SJCRH30 (cell line): ENCODE measurements at regions not wholly inside any gene's neighbourhood (a gene's known extent, or its start where the extent isn't known, plus 50 kb on each side); places are given as distances from the start of the nearest gene placed in this dataset.

Source experiments
- DNase-seq, 2 experiments: peaks; one replicate each; pipeline ENCODE4 v3.0.0-alpha.2; 2015 to 2020
- H3K27ac ChIP-seq: fragments of 250-450 bp; sonication (Bioruptor Pico); 2 replicates; pipeline ENCODE4 v1.5.1; 2020; ENCODE audit warnings: mild to moderate bottlenecking, moderate library complexity
- H3K27me3 ChIP-seq: fragments of 250-450 bp; sonication (Bioruptor Pico); 2 replicates; pipeline ENCODE4 v1.5.1; 2020; ENCODE audit warnings: mild to moderate bottlenecking, moderate library complexity
- H3K36me3 ChIP-seq: fragments of 250-450 bp; sonication (Bioruptor Pico); 2 replicates; pipeline ENCODE4 v1.5.1; 2020; ENCODE audit warnings: mild to moderate bottlenecking, moderate library complexity
- H3K4me1 ChIP-seq: fragments of 250-450 bp; sonication (Bioruptor Pico); 2 replicates; pipeline ENCODE4 v1.5.1; 2020; ENCODE audit warnings: mild to moderate bottlenecking, moderate library complexity
- H3K4me3 ChIP-seq: fragments of 250-450 bp; sonication (Bioruptor Pico); 2 replicates; pipeline ENCODE4 v1.5.1; 2020; ENCODE audit warnings: mild to moderate bottlenecking, moderate library complexity
- H3K9me3 ChIP-seq: fragments of 250-450 bp; sonication (Bioruptor Pico); replicated peaks from 2 replicates; pipeline ENCODE4 v1.5.1; 2020; ENCODE audit warnings: mild to moderate bottlenecking, moderate library complexity

DNA sequence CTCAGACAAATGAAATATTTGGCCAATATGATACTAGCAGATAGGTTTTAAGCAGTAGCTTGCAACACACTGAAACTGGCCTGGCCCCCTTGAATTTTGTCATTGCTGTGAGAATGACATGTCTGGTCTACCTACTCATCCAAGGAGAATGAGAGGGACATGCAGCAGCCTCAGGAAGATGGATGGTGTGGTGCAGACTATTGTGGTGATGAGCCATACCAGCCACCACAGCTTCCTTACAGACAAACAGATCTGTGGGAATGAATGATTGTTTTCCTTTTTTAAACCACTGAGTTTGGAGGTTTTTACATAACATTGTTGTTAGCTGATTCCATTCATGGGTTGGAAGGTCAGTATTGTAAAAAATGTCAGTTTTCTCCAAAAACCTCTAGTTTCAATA, 133.7 kb upstream of the POU1F1 start:
- no peaks in the 10 kb centered on the region for H3K4me1 ChIP-seq
- no peaks in the 10 kb centered on the region for H3K36me3 ChIP-seq
- no peak for DNase-seq
- no peaks in the 10 kb centered on the region for H3K27me3 ChIP-seq
- no peaks in the 10 kb centered on the region for H3K9me3 ChIP-seq
- H3K4me3 ChIP-seq, result no peak overlapping the region
- no peak overlapping the region for H3K27ac ChIP-seq

DNA sequence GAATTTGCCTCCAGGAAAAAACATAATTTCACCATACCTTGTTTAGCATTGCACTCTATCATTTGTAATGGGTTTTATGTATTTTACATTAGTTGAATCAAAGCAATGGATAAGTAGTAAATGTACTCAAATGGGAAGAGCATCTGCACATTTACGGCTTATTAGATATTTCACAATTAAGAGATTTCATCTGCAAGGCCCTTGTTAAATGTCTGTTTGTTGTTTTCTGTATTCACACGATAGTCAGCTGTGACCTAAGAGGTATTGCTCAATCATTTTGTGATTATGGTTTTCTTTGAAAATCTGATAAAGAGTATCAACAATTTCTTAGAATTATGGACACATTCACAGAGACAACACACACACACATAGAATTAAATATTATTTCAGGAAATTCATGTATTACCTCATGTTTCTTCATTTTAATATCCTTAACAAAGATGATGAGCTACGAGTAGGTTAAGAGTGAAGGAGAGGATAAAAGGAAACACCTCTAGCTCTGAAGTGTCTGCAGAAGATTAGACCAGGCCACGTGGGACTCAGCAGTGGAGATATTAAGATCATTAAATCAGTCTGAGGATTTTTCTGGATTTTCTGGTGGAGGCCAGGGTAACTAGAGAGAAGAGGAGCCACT, 121.9 kb upstream of the POU1F1 start:
- no peak for DNase-seq
- H3K27ac ChIP-seq, result no peak overlapping the region
- no peaks in the 10 kb centered on the region for H3K9me3 ChIP-seq
- H3K27me3 ChIP-seq, result no peaks in the 10 kb centered on the region
- no peak overlapping the region for H3K4me3 ChIP-seq
- no peaks in the 10 kb centered on the region for H3K36me3 ChIP-seq
- no peaks in the 10 kb centered on the region for H3K4me1 ChIP-seq

DNA sequence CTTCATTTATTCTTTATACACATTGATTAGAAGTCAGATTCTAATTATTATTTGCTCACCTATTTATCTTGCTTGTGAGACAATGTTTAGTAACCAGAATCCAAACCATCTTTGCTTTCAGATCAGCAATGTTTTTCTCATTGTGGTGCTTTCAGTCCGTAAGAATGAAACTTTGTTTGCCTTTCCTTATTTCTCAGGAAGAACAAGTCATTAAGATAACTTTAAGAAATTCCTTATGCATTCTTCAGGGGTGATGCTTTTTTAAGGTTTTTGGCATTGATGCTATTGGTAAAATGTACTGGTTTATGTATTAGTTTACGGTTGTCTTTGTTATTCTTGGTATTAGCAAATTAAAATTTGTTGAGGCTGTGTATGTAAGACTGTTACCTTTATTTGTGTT, 120.8 kb upstream of the POU1F1 start:
- Histone ChIP-seq H3K4me1 (no peaks in the 10 kb centered on the region), H3K4me3 (no peak overlapping the region), H3K27me3 (no peaks in the 10 kb centered on the region), H3K27ac (no peak overlapping the region), H3K36me3 (no peaks in the 10 kb centered on the region), H3K9me3 (no peaks in the 10 kb centered on the region)
- no peak for DNase-seq

DNA sequence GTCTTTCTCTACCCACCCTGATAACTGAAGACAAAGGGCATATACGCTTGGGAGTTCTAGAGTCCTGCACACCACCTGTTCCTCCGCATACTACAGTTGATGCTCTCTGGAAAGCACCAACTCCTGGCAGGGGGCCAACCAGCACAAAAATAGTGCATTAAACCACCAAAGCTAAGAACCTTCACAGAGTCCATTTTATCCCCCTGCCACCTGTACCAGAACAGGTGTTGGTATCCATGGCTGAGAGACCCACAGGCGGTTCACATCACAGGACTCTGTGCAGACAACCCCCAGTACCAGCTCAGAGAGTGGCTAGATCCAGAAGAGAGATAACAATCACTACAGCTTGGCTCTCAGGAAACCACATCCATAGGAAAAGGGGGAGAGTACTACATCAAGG, 114.4 kb upstream of the POU1F1 start:
- no peaks in the 10 kb centered on the region for H3K9me3 ChIP-seq
- no peak overlapping the region for H3K27ac ChIP-seq
- no peaks in the 10 kb centered on the region for H3K36me3 ChIP-seq
- H3K27me3 ChIP-seq, result no peaks in the 10 kb centered on the region
- peak; percentile 39 to 63 for DNase-seq
- H3K4me1 ChIP-seq, result no peaks in the 10 kb centered on the region
- no peak overlapping the region for H3K4me3 ChIP-seq

DNA sequence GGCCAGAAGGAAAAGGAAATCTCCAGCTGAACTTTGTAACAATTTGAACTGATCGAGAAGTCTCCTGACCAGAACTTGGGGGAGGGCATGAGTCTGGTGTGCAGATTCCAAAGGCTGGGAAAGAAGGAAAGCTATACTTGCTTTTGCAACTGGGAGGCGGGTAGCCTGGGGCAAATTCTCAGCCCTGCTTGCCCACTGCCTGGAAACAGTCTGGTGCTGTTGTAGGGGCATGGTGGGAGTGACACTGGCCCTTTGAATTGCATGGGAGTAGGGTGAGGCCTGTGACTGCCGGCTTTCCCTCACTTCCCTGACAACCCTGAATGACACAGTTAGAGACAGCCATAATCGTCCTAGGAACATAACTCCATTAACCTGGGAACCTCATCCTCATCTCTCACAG, 114.0 kb upstream of the POU1F1 start:
- no peak for DNase-seq
- no peaks in the 10 kb centered on the region for H3K9me3 ChIP-seq
- no peaks in the 10 kb centered on the region for H3K36me3 ChIP-seq
- no peak overlapping the region for H3K4me3 ChIP-seq
- H3K27me3 ChIP-seq, result no peaks in the 10 kb centered on the region
- no peaks in the 10 kb centered on the region for H3K4me1 ChIP-seq
- H3K27ac ChIP-seq, result no peak overlapping the region

DNA sequence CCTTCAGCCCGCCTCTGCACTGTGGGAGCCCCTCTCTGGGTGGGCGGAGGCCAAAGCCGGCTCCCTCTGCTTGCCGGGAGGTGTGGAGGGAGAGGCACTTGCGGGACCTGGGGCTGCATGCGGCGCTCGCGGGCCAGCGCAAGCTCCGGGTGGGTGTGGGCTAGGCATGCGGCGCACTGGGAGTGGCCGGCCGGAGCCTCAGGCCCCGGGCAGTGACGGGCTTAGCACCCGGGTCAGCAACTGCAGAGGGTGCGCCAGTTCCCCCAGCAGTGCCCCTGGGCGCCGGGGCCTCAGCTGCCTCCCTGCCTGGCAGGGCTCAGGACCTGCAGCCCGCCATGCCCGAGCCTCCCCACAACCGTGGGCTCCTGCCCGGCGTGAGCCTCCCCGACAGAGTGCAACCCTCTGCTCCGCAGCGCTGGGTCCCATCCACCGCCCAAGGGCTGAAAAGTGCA, 98.9 kb upstream of the POU1F1 start:
- H3K4me1 ChIP-seq, result no peaks in the 10 kb centered on the region
- no peaks in the 10 kb centered on the region for H3K36me3 ChIP-seq
- H3K27me3 ChIP-seq, result no peaks in the 10 kb centered on the region
- H3K27ac ChIP-seq, result no peak overlapping the region
- DNase-seq, result no peak
- no peaks in the 10 kb centered on the region for H3K9me3 ChIP-seq
- H3K4me3 ChIP-seq, result no peak overlapping the region

DNA sequence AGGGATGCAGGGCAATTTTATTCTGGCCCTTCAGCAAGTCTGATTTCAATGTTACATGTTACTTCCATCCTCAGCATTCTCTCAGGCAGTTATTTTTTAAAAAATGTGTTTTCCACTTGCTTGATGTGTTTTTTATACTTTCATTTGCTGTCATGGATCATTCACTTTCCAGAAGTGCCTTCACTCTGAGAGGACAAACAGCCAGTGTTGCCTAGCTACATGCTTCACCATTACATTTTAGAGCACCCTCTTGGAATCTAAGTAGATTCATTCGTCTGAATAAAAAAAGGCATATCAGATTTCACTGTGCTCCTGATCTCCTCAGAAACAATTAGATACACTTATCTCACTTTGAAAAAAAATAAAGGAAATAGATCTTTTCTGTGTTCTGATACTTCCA, 93.6 kb upstream of the POU1F1 start:
- H3K36me3 ChIP-seq, result no peaks in the 10 kb centered on the region
- H3K27ac ChIP-seq, result no peak overlapping the region
- H3K27me3 ChIP-seq, result no peaks in the 10 kb centered on the region
- peak in 1 of 2 experiments; percentile 9 for DNase-seq
- H3K4me1 ChIP-seq, result no peaks in the 10 kb centered on the region
- H3K9me3 ChIP-seq, result no peaks in the 10 kb centered on the region
- H3K4me3 ChIP-seq, result no peak overlapping the region

DNA sequence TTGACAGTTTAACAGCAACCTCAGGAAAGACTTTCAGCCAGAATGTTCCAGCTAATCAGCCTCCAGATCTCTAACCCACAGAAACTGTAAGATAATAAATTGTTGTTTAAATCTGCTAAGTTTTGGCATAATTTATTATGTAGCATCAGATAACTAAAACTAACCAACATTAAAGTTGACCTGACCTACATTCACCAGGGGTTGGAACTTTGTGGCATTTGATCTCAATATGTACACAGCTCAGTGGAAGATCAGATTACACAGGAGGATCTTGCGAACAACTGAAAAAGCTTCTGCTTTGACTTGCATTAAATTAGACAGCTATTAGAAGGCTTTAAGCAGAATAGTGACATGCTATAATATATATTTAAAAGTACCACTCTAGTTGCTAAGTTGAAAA, 91.4 kb upstream of the POU1F1 start:
- Histone ChIP-seq H3K36me3 (no peaks in the 10 kb centered on the region), H3K9me3 (no peaks in the 10 kb centered on the region), H3K4me1 (no peaks in the 10 kb centered on the region), H3K27me3 (no peaks in the 10 kb centered on the region), H3K27ac (no peak overlapping the region), H3K4me3 (no peak overlapping the region)
- peak in 1 of 2 experiments; percentile 10 for DNase-seq

DNA sequence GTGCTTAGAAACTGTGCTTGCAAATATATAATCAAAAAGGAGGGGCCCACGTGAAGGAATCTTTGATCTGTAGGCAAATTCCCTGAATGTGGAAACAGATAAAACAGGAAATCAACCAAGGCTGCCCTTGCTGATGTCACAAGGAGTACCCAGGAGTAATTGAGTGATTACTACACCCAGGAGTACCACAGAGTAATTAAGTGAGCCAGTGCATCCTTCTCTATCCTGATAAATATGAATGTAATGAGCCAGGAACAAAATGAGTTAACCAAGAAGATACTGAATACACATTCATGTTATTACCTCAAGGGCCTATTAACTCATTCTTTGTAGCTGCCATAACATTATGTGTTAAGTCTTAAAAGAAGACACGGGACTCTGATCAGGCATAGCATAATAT, 87.3 kb upstream of the POU1F1 start:
- Histone ChIP-seq H3K9me3 (no peaks in the 10 kb centered on the region), H3K4me1 (no peaks in the 10 kb centered on the region), H3K4me3 (no peak overlapping the region), H3K27ac (no peak overlapping the region), H3K36me3 (no peaks in the 10 kb centered on the region), H3K27me3 (no peaks in the 10 kb centered on the region)
- DNase-seq, result no peak

DNA sequence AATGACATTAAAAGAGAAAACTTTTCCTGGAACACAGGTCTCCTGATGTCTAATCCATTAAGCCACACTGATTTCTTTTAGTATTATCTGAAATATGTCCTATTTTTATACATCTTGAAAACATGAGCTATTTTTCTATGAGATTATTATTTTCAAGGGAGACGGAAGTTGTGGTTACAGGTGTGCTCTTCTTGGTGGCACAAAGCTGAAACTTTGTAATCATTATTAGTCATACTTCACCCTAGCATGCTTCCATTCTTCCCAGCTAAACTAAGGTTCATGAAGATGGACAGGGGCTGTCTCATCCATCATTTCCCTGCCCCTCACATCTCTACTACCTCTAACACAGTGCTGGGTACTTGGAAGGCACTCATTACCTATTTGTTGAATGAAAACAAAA, 85.6 kb upstream of the POU1F1 start:
- no peak for DNase-seq
- H3K4me1 ChIP-seq, result no peaks in the 10 kb centered on the region
- H3K27me3 ChIP-seq, result no peaks in the 10 kb centered on the region
- H3K27ac ChIP-seq, result no peak overlapping the region
- H3K36me3 ChIP-seq, result no peaks in the 10 kb centered on the region
- H3K4me3 ChIP-seq, result no peak overlapping the region
- H3K9me3 ChIP-seq, result no peaks in the 10 kb centered on the region

DNA sequence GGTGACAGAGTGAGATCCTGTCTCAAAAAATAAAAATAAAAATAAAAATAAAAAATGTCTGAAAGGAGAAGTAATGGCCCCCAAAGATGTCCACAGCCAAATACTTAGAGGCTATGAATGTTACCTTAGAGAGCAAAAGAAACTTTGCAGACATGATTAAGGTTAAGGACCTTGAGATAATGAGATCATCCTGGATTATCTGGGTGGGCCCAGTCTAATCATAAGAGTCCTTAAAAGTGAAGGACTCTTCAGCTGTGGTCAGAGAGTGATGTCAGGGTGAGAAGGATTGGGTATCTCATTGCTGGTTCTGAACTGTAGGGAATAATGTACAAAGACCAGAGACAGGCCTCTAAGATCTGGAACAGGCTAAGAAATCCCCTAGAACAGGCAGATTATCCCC, 84.9 kb upstream of the POU1F1 start:
- Histone ChIP-seq H3K36me3 (no peaks in the 10 kb centered on the region), H3K4me3 (no peak overlapping the region), H3K4me1 (no peaks in the 10 kb centered on the region), H3K27me3 (no peaks in the 10 kb centered on the region), H3K9me3 (no peaks in the 10 kb centered on the region), H3K27ac (no peak overlapping the region)
- no peak for DNase-seq

DNA sequence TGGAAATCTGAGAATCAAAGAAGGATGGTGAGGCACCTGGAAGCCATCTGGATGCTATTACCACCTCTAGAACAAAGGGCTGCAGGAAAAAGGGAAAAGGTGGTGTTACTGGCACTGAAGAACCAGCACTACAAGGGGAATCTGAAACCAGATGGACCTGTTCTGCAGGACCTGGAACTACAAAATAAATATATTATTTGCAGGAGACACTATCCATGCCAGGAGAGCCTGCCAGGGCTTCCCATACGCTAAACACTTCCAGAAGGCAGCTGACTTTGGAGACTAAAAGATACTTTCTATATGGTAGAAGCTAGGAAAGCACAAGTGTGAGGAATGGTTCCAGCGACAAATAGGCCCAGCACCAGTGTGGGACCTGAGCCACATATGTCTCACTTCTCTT, 83.4 kb upstream of the POU1F1 start:
- H3K27ac ChIP-seq, result no peak overlapping the region

DNA sequence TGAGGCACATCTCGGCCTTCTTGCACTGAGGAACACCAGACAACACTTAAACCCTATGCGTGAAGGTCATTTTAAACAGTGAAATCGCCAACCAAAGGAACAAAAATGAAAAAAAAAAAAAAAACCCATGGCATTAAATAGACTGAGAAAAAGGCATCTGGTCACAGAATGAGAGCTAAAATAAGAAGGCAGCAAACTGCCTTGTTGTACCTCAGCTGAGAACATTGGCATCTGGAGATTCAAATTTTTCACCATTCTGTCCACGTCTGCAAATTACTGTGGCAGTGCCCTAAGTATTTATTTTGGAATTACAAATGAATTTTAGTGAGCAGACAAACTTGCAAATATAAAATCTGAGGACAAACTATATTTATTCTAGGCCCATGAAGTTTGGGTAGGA, 82.6 kb upstream of the POU1F1 start:
- Histone ChIP-seq H3K27ac (no peak overlapping the region), H3K4me1 (no peaks in the 10 kb centered on the region), H3K27me3 (no peaks in the 10 kb centered on the region), H3K4me3 (no peak overlapping the region), H3K36me3 (no peaks in the 10 kb centered on the region), H3K9me3 (no peaks in the 10 kb centered on the region)
- DNase-seq, result no peak

More for the DNA sequence above, 83.4 kb upstream of the POU1F1 start:
- Histone ChIP-seq H3K27me3 (no peaks in the 10 kb centered on the region), H3K36me3 (no peaks in the 10 kb centered on the region), H3K4me3 (no peak overlapping the region), H3K4me1 (no peaks in the 10 kb centered on the region), H3K9me3 (no peaks in the 10 kb centered on the region)
- no peak for DNase-seq

DNA sequence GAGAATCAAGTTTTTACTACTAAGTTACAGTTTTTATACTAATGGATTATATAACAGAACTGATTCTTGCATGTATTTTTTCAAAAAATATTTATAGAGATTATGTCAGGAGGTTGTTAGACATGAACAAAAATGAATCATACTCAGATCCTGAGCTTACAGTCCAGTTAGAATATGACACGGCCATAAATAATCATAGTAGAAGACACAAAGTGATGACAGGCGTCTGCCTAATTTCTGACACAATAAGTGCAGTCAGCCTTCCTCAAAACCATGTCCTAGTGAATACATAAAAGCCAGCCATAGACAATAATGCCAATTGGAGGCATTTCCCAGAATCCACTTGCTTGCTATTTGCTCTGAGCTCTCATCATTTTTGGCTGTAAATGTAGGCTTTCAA, 81.7 kb upstream of the POU1F1 start:
- Histone ChIP-seq H3K27ac (no peak overlapping the region), H3K9me3 (no peaks in the 10 kb centered on the region), H3K4me3 (no peak overlapping the region), H3K27me3 (no peaks in the 10 kb centered on the region), H3K4me1 (no peaks in the 10 kb centered on the region), H3K36me3 (no peaks in the 10 kb centered on the region)
- DNase-seq, result no peak

DNA sequence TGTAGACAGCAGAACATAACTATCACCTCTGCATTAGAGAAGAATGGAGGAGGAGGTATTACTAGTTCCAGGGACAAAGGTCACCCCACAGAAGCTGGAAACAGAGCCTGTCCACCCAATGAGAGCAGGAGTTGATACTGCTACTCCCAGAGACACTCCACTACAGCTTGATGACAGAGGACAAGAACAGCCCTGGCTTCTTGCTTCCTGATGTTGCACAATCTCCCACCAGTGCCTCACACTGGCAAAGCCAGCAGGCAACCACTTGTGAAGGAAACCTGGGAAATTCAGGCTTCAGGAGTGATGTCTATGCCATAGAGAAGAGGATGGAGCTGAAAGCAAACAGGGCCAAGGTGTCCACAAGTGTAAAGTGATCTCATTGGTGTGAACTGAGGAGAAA, 78.0 kb upstream of the POU1F1 start:
- no peaks in the 10 kb centered on the region for H3K9me3 ChIP-seq
- H3K36me3 ChIP-seq, result no peaks in the 10 kb centered on the region
- H3K27me3 ChIP-seq, result no peaks in the 10 kb centered on the region
- no peak for DNase-seq
- H3K27ac ChIP-seq, result no peak overlapping the region
- H3K4me1 ChIP-seq, result no peaks in the 10 kb centered on the region
- no peak overlapping the region for H3K4me3 ChIP-seq

DNA sequence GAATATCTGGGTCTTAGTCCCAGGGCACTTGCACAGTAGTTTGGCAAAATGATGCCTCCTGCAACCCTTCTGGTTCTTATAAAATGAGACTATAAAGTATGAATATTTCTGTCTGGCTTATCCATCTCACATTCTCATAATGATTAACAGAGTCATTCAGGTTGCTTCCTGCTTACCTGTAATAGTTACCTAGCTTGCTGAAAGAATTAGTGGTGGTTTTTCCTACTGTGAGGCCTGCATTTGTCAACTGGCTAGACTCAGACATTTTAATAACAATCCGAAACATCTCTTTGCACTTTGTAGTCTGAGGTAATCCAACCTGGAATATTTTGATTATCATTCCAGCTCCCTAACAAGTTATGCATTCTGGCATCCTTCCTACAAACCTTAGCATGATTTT, 75.6 kb upstream of the POU1F1 start:
- Histone ChIP-seq H3K9me3 (no peaks in the 10 kb centered on the region), H3K27ac (no peak overlapping the region)

More for the DNA sequence above, 75.6 kb upstream of the POU1F1 start:
- Histone ChIP-seq H3K27me3 (no peaks in the 10 kb centered on the region), H3K4me3 (no peak overlapping the region), H3K36me3 (no peaks in the 10 kb centered on the region), H3K4me1 (no peaks in the 10 kb centered on the region)
- DNase-seq, result no peak
